Common myeloid progenitor, CD34-positive (primary cell): ENCODE measurements at regions not wholly inside any gene's neighbourhood (a gene's known extent, or its start where the extent isn't known, plus 50 kb on each side); places are given as distances from the start of the nearest gene placed in this dataset.
"Not testable (repeated sequence)": the region's sequence is repeated elsewhere in the genome, so short reads cannot be mapped to it uniquely, and the experiment has no call there.

ENCODE experiments used
- CTCF ChIA-PET: fragments of 350-600 bp; sonication (Branson Sonifier 250); formaldehyde crosslinking; loops from one replicate; lab custom pipeline; 2021; ENCODE audit warnings: antibody characterized with exemption; lab: Charles Lee
- POLR2A ChIA-PET: fragments of 350-600 bp; sonication (Branson Sonifier 250); formaldehyde crosslinking; loops from one replicate; lab custom pipeline; 2021; ENCODE audit warnings: antibody characterized with exemption; lab: Charles Lee
- DNase-seq, 3 donors: peaks; one replicate each; pipeline versions ENCODE4 v3.0.0 to v3.0.0-alpha.2; 2013
- H3K27ac ChIP-seq, 2 experiments: 1 replicate in 1 of 2; 2 replicates in 1 of 2; pipeline ENCODE4 v1.7.0; 2013; ENCODE audit warnings: inconsistent platforms in 2 of 2, low read length in 2 of 2, mild to moderate bottlenecking in 2 of 2, low read depth in 1 of 2, moderate library complexity in 1 of 2; ENCODE audit not compliant: severe bottlenecking in 2 of 2, insufficient read depth in 1 of 2, poor library complexity in 1 of 2
- H3K27me3 ChIP-seq, 5 experiments: replicated peaks in 2 of 5; 1 replicate in 3 of 5; 2 replicates in 2 of 5; pipeline versions ENCODE4 v1.6.1 to v1.7.0; 2013; ENCODE audit warnings: low read length in 4 of 5, mild to moderate bottlenecking in 2 of 5, moderate library complexity in 2 of 5, inconsistent platforms in 1 of 5; ENCODE audit not compliant: insufficient read depth in 5 of 5, control insufficient read depth in 4 of 5
- H3K36me3 ChIP-seq, 4 experiments: 1 replicate in 2 of 4; 2 replicates in 2 of 4; pipeline versions ENCODE4 v1.6.1 to v1.7.0; 2013; ENCODE audit warnings: low read length in 3 of 4, control low read depth in 1 of 4, mild to moderate bottlenecking in 1 of 4; ENCODE audit not compliant: control insufficient read depth in 4 of 4, insufficient read depth in 4 of 4
- H3K4me1 ChIP-seq, 4 experiments: 1 replicate in 3 of 4; 2 replicates in 1 of 4; pipeline versions ENCODE4 v1.6.1 to v1.7.1; 2013; ENCODE audit warnings: low read length in 3 of 4, mild to moderate bottlenecking in 3 of 4, control low read depth in 1 of 4, inconsistent platforms in 1 of 4, moderate library complexity in 1 of 4; ENCODE audit not compliant: control insufficient read depth in 4 of 4, insufficient read depth in 4 of 4; ENCODE audit errors: control extremely low read depth in 1 of 4
- H3K4me3 ChIP-seq, 7 experiments: 1 replicate in 4 of 7; 2 replicates in 3 of 7; pipeline versions ENCODE4 v1.5.1 to v1.7.0; 2013; ENCODE audit warnings: mild to moderate bottlenecking in 7 of 7, low read length in 6 of 7, moderate library complexity in 6 of 7, inconsistent platforms in 2 of 7, low read depth in 2 of 7, control low read depth in 1 of 7; ENCODE audit not compliant: insufficient read depth in 4 of 7, control insufficient read depth in 1 of 7; ENCODE audit errors: extremely low read depth in 1 of 7
- H3K9me3 ChIP-seq, 5 experiments: 1 replicate in 4 of 5; 2 replicates in 1 of 5; pipeline versions ENCODE4 v1.6.1 to v1.7.1; 2013; ENCODE audit warnings: low read length in 4 of 5, mild to moderate bottlenecking in 2 of 5, inconsistent platforms in 1 of 5, low read depth in 1 of 5, moderate library complexity in 1 of 5; ENCODE audit not compliant: control insufficient read depth in 4 of 5, insufficient read depth in 2 of 5; ENCODE audit errors: control extremely low read depth in 1 of 5
- WGBS: methylation state at CpG from one replicate; pipeline ENCODE4 v1.1.5; 2013; ENCODE audit not compliant: insufficient coverage; 5-methylcytosine and 5-hydroxymethylcytosine counted together

- POLR2A ChIA-PET = no interaction called here
- CTCF ChIA-PET = no interaction called here
Measured at GRCh38 chr7:106583706-106584690, 77.0 kb downstream of the CCDC71L start.

DNA sequence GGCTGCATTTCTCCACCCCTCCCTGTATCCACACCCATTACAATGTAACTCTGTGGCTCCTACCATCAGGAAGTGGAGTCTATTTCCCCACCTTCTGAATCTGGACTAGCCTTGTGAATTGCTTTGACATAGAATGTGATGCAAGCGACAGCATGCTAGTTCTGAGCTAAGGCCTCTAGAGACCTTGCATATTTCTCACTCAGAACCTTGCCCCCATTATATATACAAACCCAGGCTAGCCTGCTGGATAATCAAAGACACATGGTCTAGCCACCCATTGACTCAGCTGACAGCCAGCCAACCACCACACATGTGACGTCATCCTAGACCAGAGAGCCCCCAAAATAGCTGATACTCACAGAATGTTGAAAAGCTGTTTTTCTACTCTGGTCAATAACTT is 77.9 kb downstream of the CCDC71L start:
- Histone ChIP-seq H3K36me3 (no peaks in the 10 kb centered on the region), H3K4me3 (no peak overlapping the region), H3K27ac (no peak overlapping the region), H3K4me1 (no peaks in the 10 kb centered on the region), H3K27me3 (no peaks in the 10 kb centered on the region), H3K9me3 (peaks cover 0 to 3% (median 0%) of the 10 kb centered on the region in 5 experiments)
- 100% methylated on average over 1 of the region's 2 CpGs for WGBS
- no peak for DNase-seq
- ChIA-PET POLR2A (no interaction called here), CTCF (interaction anchor here (0.6 kb wide), 1 partner anchor 273 kb away, joined by 4 read pairs; no protein-coding TSS in a partner anchor)

More at GRCh38 chr7:106583706-106584690, 77.0 kb downstream of the CCDC71L start:
- Histone ChIP-seq H3K9me3 (peaks cover 0 to 3% (median 0%) of the 10 kb centered on the region in 5 experiments), H3K4me1 (peaks cover 0 to 5% (median under 1%) of the 10 kb centered on the region in 4 experiments), H3K4me3 (no peak overlapping the region), H3K36me3 (no peaks in the 10 kb centered on the region), H3K27ac (no peak overlapping the region), H3K27me3 (no peaks in the 10 kb centered on the region)
- WGBS = 100% methylated on average over 2 of the region's 5 CpGs
- DNase-seq = no peak

- CTCF ChIA-PET = no interaction called here
- Histone ChIP-seq H3K27me3 (no peaks in the 10 kb centered on the region), H3K4me3 (no peak overlapping the region), H3K9me3 (peaks cover 0 to 3% (median 0%) of the 10 kb centered on the region in 5 experiments), H3K27ac (no peak overlapping the region), H3K4me1 (no peaks in the 10 kb centered on the region), H3K36me3 (no peaks in the 10 kb centered on the region)
- POLR2A ChIA-PET = no interaction called here
- no peak for DNase-seq
- WGBS = 100% methylated on average over 1 of the region's 2 CpGs
Measured at GRCh38 chr7:106582365-106582764, 78.6 kb downstream of the CCDC71L start.

DNA sequence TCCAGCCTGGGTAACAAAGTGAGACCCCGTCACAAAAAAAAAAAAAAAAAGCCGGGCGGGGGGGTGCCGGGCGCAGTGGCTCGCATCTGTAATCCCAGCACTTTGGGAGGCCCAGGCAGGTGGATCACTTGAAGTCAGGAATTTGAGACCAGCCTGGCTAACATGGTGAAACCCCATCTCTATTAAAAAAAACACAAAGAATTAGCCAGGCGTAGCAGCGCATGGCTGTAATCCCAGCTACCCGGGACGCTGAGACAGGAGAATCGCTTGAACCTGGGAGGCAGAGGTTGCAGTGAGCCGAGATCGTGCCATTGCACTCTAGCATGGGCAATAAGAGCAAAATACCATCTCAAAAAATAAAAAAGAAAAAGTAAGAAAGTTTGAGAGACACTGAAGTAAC is 81.9 kb downstream of the CCDC71L start:
- DNase-seq, H3K9me3 ChIP-seq, H3K27me3 ChIP-seq, H3K36me3 ChIP-seq, POLR2A ChIA-PET, H3K27ac ChIP-seq, H3K4me3 ChIP-seq, H3K4me1 ChIP-seq, CTCF ChIA-PET: not testable (repeated sequence)
- no CpG with 5 or more reads among the region's 13 CpGs for WGBS

- POLR2A ChIA-PET = no interaction called here
- Histone ChIP-seq H3K4me3 (no peak overlapping the region), H3K4me1 (peaks cover 0 to 12% (median 3%) of the 10 kb centered on the region in 4 experiments), H3K27ac (no peak overlapping the region), H3K36me3 (no peaks in the 10 kb centered on the region), H3K9me3 (no peaks in the 10 kb centered on the region), H3K27me3 (no peaks in the 10 kb centered on the region)
- no peak for DNase-seq
- WGBS = 96% methylated on average over 5 of the region's 6 CpGs
- CTCF ChIA-PET = no interaction called here
Measured at GRCh38 chr7:106575138-106575823, 85.7 kb downstream of the CCDC71L start.

- no peaks in the 10 kb centered on the region for H3K27me3 ChIP-seq
- CTCF ChIA-PET = interaction anchor here (1.1 kb wide), 1 partner anchor 131 kb away, joined by 3 read pairs; no protein-coding TSS in a partner anchor
- H3K27ac ChIP-seq = no peak overlapping the region
- WGBS = 98% methylated on average over 3 of the region's 3 CpGs
- DNase-seq = no peak
- no peaks in the 10 kb centered on the region for H3K9me3 ChIP-seq
- no peak overlapping the region for H3K4me3 ChIP-seq
- H3K36me3 ChIP-seq = no peaks in the 10 kb centered on the region
- H3K4me1 ChIP-seq = peaks cover 0 to 18% (median 6%) of the 10 kb centered on the region in 4 experiments
- POLR2A ChIA-PET = no interaction called here
Measured at GRCh38 chr7:106573738-106574137, 87.2 kb downstream of the CCDC71L start.
